CD14-positive monocyte (primary cell): ENCODE measurements at regions not wholly inside any gene's neighbourhood (a gene's known extent, or its start where the extent isn't known, plus 50 kb on each side); places are given as distances from the start of the nearest gene placed in this dataset.

Experiments
- DNase-seq, 3 donors: peaks; one replicate each; pipeline ENCODE4 v3.0.0-alpha.2; 2011 to 2022
- H2AFZ ChIP-seq: 2 replicates; pipeline ENCODE4 v1.6.0; 2012; ENCODE audit warnings: mild to moderate bottlenecking, low read depth, low read length, inconsistent platforms; ENCODE audit not compliant: insufficient read depth, poor library complexity, severe bottlenecking
- H3K27ac ChIP-seq, 2 donors: 1 replicate in 1 of 2; 2 replicates in 1 of 2; pipeline ENCODE4 v1.5.1; 2012 to 2013; ENCODE audit warnings: low read length in 2 of 2, control low read depth in 1 of 2, inconsistent platforms in 1 of 2, low read depth in 1 of 2, mild to moderate bottlenecking in 1 of 2
- H3K27me3 ChIP-seq, 2 donors: one replicate each; pipeline versions ENCODE4 v1.6.0 to v1.6.1; 2011 to 2013; ENCODE audit warnings: low read length in 2 of 2; ENCODE audit not compliant: control insufficient read depth in 2 of 2, insufficient read depth in 2 of 2
- H3K36me3 ChIP-seq, 2 donors: replicated peaks in 1 of 2; 1 replicate in 1 of 2; 2 replicates in 1 of 2; pipeline versions ENCODE4 v1.5.1 to v1.6.1; 2012 to 2013; ENCODE audit warnings: low read length in 2 of 2, control low read depth in 1 of 2, inconsistent platforms in 1 of 2, mild to moderate bottlenecking in 1 of 2; ENCODE audit not compliant: insufficient read depth in 2 of 2, control insufficient read depth in 1 of 2
- H3K4me1 ChIP-seq, 2 donors: 1 replicate in 1 of 2; 2 replicates in 1 of 2; pipeline versions ENCODE4 v1.5.1 to v1.6.1; 2012 to 2013; ENCODE audit warnings: low read length in 2 of 2, control low read depth in 1 of 2, inconsistent platforms in 1 of 2, mild to moderate bottlenecking in 1 of 2, moderate library complexity in 1 of 2; ENCODE audit not compliant: insufficient read depth in 2 of 2, control insufficient read depth in 1 of 2
- H3K4me2 ChIP-seq: replicated peaks from 2 replicates; pipeline ENCODE3; 2012; ENCODE audit warnings: low read length, moderate library complexity, mild to moderate bottlenecking; ENCODE audit not compliant: poor library complexity, severe bottlenecking; ENCODE audit errors: extremely low read depth
- H3K4me3 ChIP-seq, 3 experiments: fragments of 200-600 bp in 1 of 3; sonication (generic) in 1 of 3; replicated peaks in 1 of 3; 1 replicate in 2 of 3; 2 replicates in 1 of 3; pipeline ENCODE4 v1.5.1; 2011 to 2013; ENCODE audit warnings: low read length in 3 of 3, mild to moderate bottlenecking in 3 of 3, control low read depth in 2 of 3, low read depth in 2 of 3, inconsistent platforms in 1 of 3, moderate library complexity in 1 of 3
- H3K79me2 ChIP-seq: 2 replicates; pipeline ENCODE4 v1.6.0; 2012; ENCODE audit warnings: mild to moderate bottlenecking, control low read depth, inconsistent platforms, low read length, moderate library complexity; ENCODE audit not compliant: insufficient read depth
- H3K9ac ChIP-seq: 2 replicates; pipeline ENCODE4 v1.6.0; 2017; ENCODE audit warnings: low read length, mild to moderate bottlenecking; ENCODE audit not compliant: insufficient read depth, poor library complexity, severe bottlenecking
- H3K9me3 ChIP-seq, 2 donors: replicated peaks in 1 of 2; 1 replicate in 1 of 2; 2 replicates in 1 of 2; pipeline versions ENCODE4 v1.5.1 to v1.6.1; 2012 to 2013; ENCODE audit warnings: low read length in 2 of 2, control low read depth in 1 of 2; ENCODE audit not compliant: control insufficient read depth in 1 of 2, insufficient read depth in 1 of 2
- H4K20me1 ChIP-seq: 2 replicates; pipeline ENCODE4 v1.6.0; 2012; ENCODE audit warnings: mild to moderate bottlenecking, low read length, control low read depth, moderate library complexity; ENCODE audit not compliant: insufficient read depth
- H3K27ac Mint-ChIP-seq, 7 donors: one replicate each; pipeline ENCODE4 v1.8.0; 2020; ENCODE audit warnings: mild to moderate bottlenecking in 7 of 7, mixed read lengths in 7 of 7, moderate library complexity in 6 of 7, inconsistent platforms in 2 of 7
- H3K27me3 Mint-ChIP-seq, 3 donors: one replicate each; pipeline ENCODE4 v1.8.0; 2021 to 2022; ENCODE audit warnings: low read depth in 3 of 3, mild to moderate bottlenecking in 3 of 3, mixed read lengths in 3 of 3, moderate library complexity in 3 of 3, inconsistent platforms in 1 of 3
- H3K36me3 Mint-ChIP-seq, 2 donors: one replicate each; pipeline ENCODE4 v1.8.0; 2020; ENCODE audit warnings: mixed read lengths in 2 of 2, inconsistent platforms in 1 of 2, mild to moderate bottlenecking in 1 of 2
- H3K4me1 Mint-ChIP-seq: one replicate; pipeline ENCODE4 v1.8.0; 2020; ENCODE audit warnings: mild to moderate bottlenecking, mixed read lengths
- H3K4me3 Mint-ChIP-seq, 2 donors: one replicate each; pipeline ENCODE4 v1.8.0; 2020; ENCODE audit warnings: mild to moderate bottlenecking in 2 of 2, mixed read lengths in 2 of 2, moderate library complexity in 1 of 2
- H3K9me3 Mint-ChIP-seq, 7 donors: one replicate each; pipeline ENCODE4 v1.8.0; 2020 to 2022; ENCODE audit warnings: mixed read lengths in 7 of 7, mild to moderate bottlenecking in 6 of 7, moderate library complexity in 6 of 7, inconsistent platforms in 2 of 7
- WGBS: methylation state at CpG from one replicate; pipeline ENCODE4 v1.1.5; 2013; ENCODE audit warnings: missing lambda C conversion rate; ENCODE audit not compliant: insufficient coverage; 5-methylcytosine and 5-hydroxymethylcytosine counted together
- intact Hi-C, 2 donors: fragments of 100-400 bp; cut with micrococcal nuclease; formaldehyde crosslinking; loops; one replicate each; pipeline versions ENCODE4 v1.15.0 to v1.15.1; 2023
- TF ChIP-seq, protein P1 (sequence below): fragments of 200-600 bp; IDR thresholded peaks from one replicate; pipeline ENCODE4 v1.8.0; 2022; ENCODE audit warnings: antibody characterized with exemption, mild to moderate bottlenecking

DNA sequence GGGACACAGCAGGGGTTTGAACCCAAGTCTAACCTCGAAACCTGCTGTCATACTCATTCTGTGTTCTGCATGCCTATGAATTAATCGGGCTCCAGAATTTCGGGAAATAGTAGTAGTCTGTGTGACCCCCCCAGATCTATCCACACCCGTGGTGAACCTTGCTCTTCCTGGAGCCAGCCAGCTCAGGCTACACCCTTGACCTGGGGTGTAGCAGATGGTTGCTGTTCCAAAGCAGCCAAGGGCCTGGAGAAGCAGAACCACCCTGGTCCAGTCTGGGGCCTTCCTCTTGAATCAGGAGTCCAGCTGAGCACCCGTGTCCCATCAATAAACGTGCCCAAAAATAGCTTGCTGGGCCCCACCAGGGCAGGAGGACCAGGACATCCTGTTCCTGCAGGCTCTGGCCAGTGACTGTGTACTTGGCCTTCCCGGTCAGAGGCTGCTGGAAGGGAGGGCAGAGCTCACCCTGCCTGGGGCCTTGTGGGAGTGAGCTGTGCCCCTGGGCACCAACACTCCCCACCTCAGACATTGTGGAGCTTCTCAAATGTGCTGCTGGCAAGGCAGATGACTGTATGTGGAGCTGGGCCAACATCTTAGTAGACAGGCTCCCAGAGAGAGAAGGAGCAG, 101.2 kb upstream of the ZNF716 start:
- H3K9me3 ChIP-seq = peaks cover 93 to 99% of the 10 kb centered on the region in 2 donors
- H3K36me3 ChIP-seq = no peaks in the 10 kb centered on the region
- H3K4me3 ChIP-seq = no peak overlapping the region
- no peak for DNase-seq
- H3K4me1 ChIP-seq = no peaks in the 10 kb centered on the region
- H3K4me2 ChIP-seq = no peak overlapping the region
- H3K79me2 ChIP-seq = no peaks in the 10 kb centered on the region
- WGBS = 77% methylated on average over 3 of the region's 7 CpGs
- Mint-ChIP-seq H3K27ac (no peak overlapping the region), H3K36me3 (no peaks in the 10 kb centered on the region), H3K4me1 (no peaks in the 10 kb centered on the region), H3K4me3 (no peak overlapping the region), H3K27me3 (no peaks in the 10 kb centered on the region), H3K9me3 (peaks cover 38 to 89% (median 70%) of the 10 kb centered on the region in 7 donors)
- TF ChIP-seq, protein P1, sequence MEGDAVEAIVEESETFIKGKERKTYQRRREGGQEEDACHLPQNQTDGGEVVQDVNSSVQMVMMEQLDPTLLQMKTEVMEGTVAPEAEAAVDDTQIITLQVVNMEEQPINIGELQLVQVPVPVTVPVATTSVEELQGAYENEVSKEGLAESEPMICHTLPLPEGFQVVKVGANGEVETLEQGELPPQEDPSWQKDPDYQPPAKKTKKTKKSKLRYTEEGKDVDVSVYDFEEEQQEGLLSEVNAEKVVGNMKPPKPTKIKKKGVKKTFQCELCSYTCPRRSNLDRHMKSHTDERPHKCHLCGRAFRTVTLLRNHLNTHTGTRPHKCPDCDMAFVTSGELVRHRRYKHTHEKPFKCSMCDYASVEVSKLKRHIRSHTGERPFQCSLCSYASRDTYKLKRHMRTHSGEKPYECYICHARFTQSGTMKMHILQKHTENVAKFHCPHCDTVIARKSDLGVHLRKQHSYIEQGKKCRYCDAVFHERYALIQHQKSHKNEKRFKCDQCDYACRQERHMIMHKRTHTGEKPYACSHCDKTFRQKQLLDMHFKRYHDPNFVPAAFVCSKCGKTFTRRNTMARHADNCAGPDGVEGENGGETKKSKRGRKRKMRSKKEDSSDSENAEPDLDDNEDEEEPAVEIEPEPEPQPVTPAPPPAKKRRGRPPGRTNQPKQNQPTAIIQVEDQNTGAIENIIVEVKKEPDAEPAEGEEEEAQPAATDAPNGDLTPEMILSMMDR = no peak
- no peaks in the 10 kb centered on the region for H3K27me3 ChIP-seq
- intact Hi-C loops = no loop called here
- H3K9ac ChIP-seq = no peak overlapping the region
- H2AFZ ChIP-seq = no peak overlapping the region
- no peak overlapping the region for H3K27ac ChIP-seq
- no peaks in the 10 kb centered on the region for H4K20me1 ChIP-seq

DNA sequence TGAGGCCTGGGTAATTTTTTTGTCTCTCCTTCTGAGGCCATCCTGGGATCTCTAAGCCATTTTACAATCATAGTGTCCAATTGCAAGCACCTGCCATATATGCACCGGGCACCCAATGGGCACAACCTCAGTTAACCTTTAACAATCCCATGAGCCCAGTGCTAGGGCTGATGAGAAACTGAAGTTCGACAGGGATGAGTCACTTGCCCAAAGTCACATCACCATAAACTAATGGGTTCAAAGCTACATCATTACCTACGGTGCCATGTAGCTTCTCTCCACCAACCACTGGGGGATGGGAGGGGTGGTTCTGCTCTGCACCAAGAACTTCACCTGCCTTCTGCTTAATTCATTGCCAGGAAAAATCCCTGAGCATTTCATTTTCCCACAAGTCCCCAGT, 95.8 kb upstream of the ZNF716 start:
- Histone ChIP-seq H3K9me3 (peaks cover 91 to 93% of the 10 kb centered on the region in 2 donors), H3K9ac (no peak overlapping the region), H3K27me3 (no peaks in the 10 kb centered on the region), H3K4me3 (no peak overlapping the region), H3K79me2 (no peaks in the 10 kb centered on the region), H2AFZ (no peak overlapping the region), H3K4me1 (no peaks in the 10 kb centered on the region), H3K36me3 (no peaks in the 10 kb centered on the region), H3K27ac (no peak overlapping the region), H3K4me2 (no peak overlapping the region), H4K20me1 (no peaks in the 10 kb centered on the region)
- intact Hi-C loops = no loop called here
- DNase-seq = no peak
- no peak overlapping the region for H3K27ac Mint-ChIP-seq
- H3K4me1 Mint-ChIP-seq = no peaks in the 10 kb centered on the region
- no peak overlapping the region for H3K4me3 Mint-ChIP-seq
- H3K36me3 Mint-ChIP-seq = no peaks in the 10 kb centered on the region
- WGBS = 100% methylated on average over 1 of the region's 3 CpGs
- TF ChIP-seq, protein P1 = no peak
- peaks cover 32 to 86% (median 61%) of the 10 kb centered on the region in 7 donors for H3K9me3 Mint-ChIP-seq
- H3K27me3 Mint-ChIP-seq = no peaks in the 10 kb centered on the region
